ENCODE measurements at regions not wholly inside any gene's neighbourhood (a gene's known extent, or its start where the extent isn't known, plus 50 kb on each side); places are given as distances from the start of the nearest gene placed in this dataset.

- no peak overlapping the region for H3K4me3 ChIP-seq (ENCODE audit: low read depth, low read length)
- no peak for DNase-seq (ENCODE audit: low read depth)
- TF ChIP-seq, protein P1, sequence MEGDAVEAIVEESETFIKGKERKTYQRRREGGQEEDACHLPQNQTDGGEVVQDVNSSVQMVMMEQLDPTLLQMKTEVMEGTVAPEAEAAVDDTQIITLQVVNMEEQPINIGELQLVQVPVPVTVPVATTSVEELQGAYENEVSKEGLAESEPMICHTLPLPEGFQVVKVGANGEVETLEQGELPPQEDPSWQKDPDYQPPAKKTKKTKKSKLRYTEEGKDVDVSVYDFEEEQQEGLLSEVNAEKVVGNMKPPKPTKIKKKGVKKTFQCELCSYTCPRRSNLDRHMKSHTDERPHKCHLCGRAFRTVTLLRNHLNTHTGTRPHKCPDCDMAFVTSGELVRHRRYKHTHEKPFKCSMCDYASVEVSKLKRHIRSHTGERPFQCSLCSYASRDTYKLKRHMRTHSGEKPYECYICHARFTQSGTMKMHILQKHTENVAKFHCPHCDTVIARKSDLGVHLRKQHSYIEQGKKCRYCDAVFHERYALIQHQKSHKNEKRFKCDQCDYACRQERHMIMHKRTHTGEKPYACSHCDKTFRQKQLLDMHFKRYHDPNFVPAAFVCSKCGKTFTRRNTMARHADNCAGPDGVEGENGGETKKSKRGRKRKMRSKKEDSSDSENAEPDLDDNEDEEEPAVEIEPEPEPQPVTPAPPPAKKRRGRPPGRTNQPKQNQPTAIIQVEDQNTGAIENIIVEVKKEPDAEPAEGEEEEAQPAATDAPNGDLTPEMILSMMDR (IDR thresholded peaks at IDR 0.05; ENCODE audit: insufficient read depth, low read length), result no peak
These were observed 383.4 kb upstream of the TRIB2 start for GRCh38 chr2:12333293-12333692.

- H3K4me3 ChIP-seq (ENCODE audit: low read depth, low read length), result no peak overlapping the region
- TF ChIP-seq, protein P1 (IDR thresholded peaks at IDR 0.05; ENCODE audit: insufficient read depth, low read length), result no peak
- DNase-seq (ENCODE audit: low read depth), result no peak
These were observed 382.2 kb upstream of the TRIB2 start for GRCh38 chr2:12334412-12334966.

DNA sequence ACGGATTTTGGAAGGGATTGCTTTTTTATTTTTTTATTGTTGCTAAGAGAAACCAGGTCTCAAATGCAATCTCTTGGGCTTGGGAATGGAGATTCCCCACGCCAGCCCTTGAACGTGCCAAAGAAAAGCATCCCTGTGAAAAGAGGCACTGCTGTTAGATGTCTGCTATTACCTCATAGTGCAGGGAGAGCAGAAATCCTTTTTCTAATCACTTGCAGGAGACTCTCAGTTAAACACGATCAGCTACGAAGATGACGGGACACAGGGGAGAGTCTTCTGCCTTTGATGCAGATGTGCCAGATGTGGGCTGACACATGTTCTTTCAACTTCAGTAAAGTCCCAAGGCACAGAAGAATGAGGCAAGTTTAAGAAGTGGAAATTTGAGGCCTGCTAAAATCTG, 381.6 kb upstream of the TRIB2 start:
- H3K4me3 ChIP-seq (ENCODE audit: low read depth, low read length), result no peak overlapping the region
- DNase-seq (ENCODE audit: low read depth), result no peak
- TF ChIP-seq, protein P1 (IDR thresholded peaks at IDR 0.05; ENCODE audit: insufficient read depth, low read length), result no peak

DNA sequence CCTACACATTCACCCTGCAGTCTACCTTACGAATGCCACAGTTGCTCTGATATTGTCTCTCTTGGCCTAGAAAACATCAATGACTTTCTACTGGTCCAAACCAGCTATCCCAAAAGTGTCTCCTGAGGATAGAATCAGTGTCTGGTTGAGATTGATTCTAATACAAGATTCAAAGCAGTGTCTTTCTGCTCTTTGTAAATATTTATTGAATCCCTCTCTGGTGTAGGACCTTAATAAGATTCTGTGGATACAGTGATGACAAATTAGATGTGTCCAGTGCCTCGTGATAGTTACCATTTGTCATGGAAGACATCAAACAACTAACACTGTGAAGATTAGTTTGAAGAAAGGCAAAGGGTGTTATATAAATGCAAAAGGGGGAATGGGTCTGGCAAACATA, 380.7 kb upstream of the TRIB2 start:
- no peak overlapping the region for H3K4me3 ChIP-seq (ENCODE audit: low read depth, low read length)
- DNase-seq (ENCODE audit: low read depth), result no peak
- TF ChIP-seq, protein P1 (IDR thresholded peaks at IDR 0.05; ENCODE audit: insufficient read depth, low read length), result no peak

DNA sequence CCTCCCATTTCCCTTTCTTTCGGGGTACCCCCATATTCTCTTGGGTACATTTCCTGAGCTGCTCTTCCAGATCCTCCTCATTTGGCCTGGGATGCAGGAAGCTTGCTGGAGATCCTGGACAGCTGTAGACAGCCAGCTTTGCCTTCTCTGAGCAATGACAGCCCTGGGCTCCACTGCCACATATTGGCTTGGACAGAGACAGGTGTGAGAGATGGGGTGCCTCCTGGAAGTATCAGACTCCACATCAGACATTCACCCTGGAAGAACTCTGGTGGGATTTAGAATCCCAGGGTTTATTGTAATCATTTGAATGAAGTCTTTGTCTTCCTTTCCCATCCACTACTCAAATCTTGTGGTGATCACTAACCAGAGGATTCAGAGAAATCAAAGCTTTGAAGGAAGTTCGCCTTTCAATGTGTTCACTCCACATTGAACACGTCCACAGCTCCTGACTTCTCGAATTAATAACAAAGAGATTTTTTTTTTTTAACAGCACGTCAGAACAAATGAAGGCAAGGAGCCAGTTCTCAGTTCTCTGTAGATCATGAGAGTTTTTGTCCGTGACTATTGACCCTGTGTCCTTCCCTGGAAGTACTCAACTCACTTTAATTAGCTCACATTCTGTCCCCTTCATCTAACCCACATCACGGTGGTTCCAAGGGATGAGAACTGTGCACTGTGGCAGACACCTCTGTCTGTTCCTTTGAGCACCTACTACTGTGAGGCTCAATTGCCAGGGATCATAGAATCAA, 377.6 kb upstream of the TRIB2 start:
- no peak for DNase-seq (ENCODE audit: low read depth)
- TF ChIP-seq, protein P1 (IDR thresholded peaks at IDR 0.05; ENCODE audit: insufficient read depth, low read length), result no peak
- no peak overlapping the region for H3K4me3 ChIP-seq (ENCODE audit: low read depth, low read length)

- no peak for DNase-seq (ENCODE audit: low read depth)
- TF ChIP-seq, protein P1 (IDR thresholded peaks at IDR 0.05; ENCODE audit: insufficient read depth, low read length), result no peak
These were observed 376.6 kb upstream of the TRIB2 start for GRCh38 chr2:12340164-12340563.

More at GRCh38 chr2:12340164-12340563, 376.6 kb upstream of the TRIB2 start:
- no peak overlapping the region for H3K4me3 ChIP-seq (ENCODE audit: low read depth, low read length)
